ENCODE measurements at regions not wholly inside any gene's neighbourhood (a gene's known extent, or its start where the extent isn't known, plus 50 kb on each side); places are given as distances from the start of the nearest gene placed in this dataset.

GRCh38 chr13:26834646-26835045 is 74.1 kb upstream of the GPR12 start:
- WGBS, 2 donors = 17 to 20% methylated on average over 4 of the region's 4 CpGs
- H3K27ac ChIP-seq = no peak overlapping the region
- no peaks in the 10 kb centered on the region for H3K27me3 ChIP-seq
- FAIRE-seq = no peak
- no peak for TF ChIP-seq CTCF (IDR thresholded peaks at IDR 0.05)
- no peaks in the 10 kb centered on the region for H3K9me3 ChIP-seq
- no peaks in the 10 kb centered on the region for H3K36me3 ChIP-seq
- DNase-seq = no peak
- intact Hi-C loops (cut with DNase I) = no loop called here
- ATAC-seq = no peak
- H3K4me3 ChIP-seq = no peak overlapping the region
- H3K4me1 ChIP-seq = no peaks in the 10 kb centered on the region

GRCh38 chr13:26831336-26831908 is 70.8 kb upstream of the GPR12 start:
- Histone ChIP-seq H3K4me3 (no peak overlapping the region), H3K27me3 (no peaks in the 10 kb centered on the region), H3K36me3 (no peaks in the 10 kb centered on the region), H3K9me3 (no peaks in the 10 kb centered on the region), H3K4me1 (no peaks in the 10 kb centered on the region), H3K27ac (no peak overlapping the region)
- intact Hi-C loops (cut with DNase I) = no loop called here
- TF ChIP-seq CTCF (IDR thresholded peaks at IDR 0.05) = no peak
- no peak for ATAC-seq
- no peak for DNase-seq
- WGBS, 2 donors = 53 to 65% methylated on average over 6 of the region's 6 CpGs
- no peak for FAIRE-seq

- ATAC-seq = no peak
- FAIRE-seq = no peak
- no peak for DNase-seq
- H3K27me3 ChIP-seq = no peaks in the 10 kb centered on the region
- H3K9me3 ChIP-seq = no peaks in the 10 kb centered on the region
- no peaks in the 10 kb centered on the region for H3K4me1 ChIP-seq
- H3K27ac ChIP-seq = no peak overlapping the region
- no peaks in the 10 kb centered on the region for H3K36me3 ChIP-seq
- TF ChIP-seq CTCF (IDR thresholded peaks at IDR 0.05) = no peak
- 73 to 74% methylated on average over 4 of the region's 4 CpGs for WGBS, 2 donors
- no peak overlapping the region for H3K4me3 ChIP-seq
- intact Hi-C loops (cut with DNase I) = no loop called here
These were observed 69.1 kb upstream of the GPR12 start for GRCh38 chr13:26829716-26830115.

GRCh38 chr13:26824581-26824980 is 64.0 kb upstream of the GPR12 start:
- no peak overlapping the region for H3K27ac ChIP-seq
- no peak overlapping the region for H3K4me3 ChIP-seq
- ATAC-seq = no peak
- no peak for FAIRE-seq
- H3K9me3 ChIP-seq = no peaks in the 10 kb centered on the region
- intact Hi-C loops (cut with DNase I) = no loop called here
- 0 to 26% methylated on average over 1 of the region's 1 CpG for WGBS, 2 donors
- TF ChIP-seq CTCF (IDR thresholded peaks at IDR 0.05) = no peak
- no peak for DNase-seq
- no peaks in the 10 kb centered on the region for H3K27me3 ChIP-seq
- H3K4me1 ChIP-seq = no peaks in the 10 kb centered on the region
- no peaks in the 10 kb centered on the region for H3K36me3 ChIP-seq

- DNase-seq (no peak), FAIRE-seq (no peak), ATAC-seq (no peak)
- no peak for TF ChIP-seq CTCF (IDR thresholded peaks at IDR 0.05)
- Histone ChIP-seq H3K4me1 (no peaks in the 10 kb centered on the region), H3K9me3 (no peaks in the 10 kb centered on the region), H3K27me3 (no peaks in the 10 kb centered on the region), H3K27ac (no peak overlapping the region), H3K4me3 (no peak overlapping the region), H3K36me3 (no peaks in the 10 kb centered on the region)
- intact Hi-C loops (cut with DNase I) = no loop called here
These were observed 61.6 kb upstream of the GPR12 start for GRCh38 chr13:26822146-26822545.

All from pancreas (tissue), 10 donors.